ENCODE measurements at regions not wholly inside any gene's neighbourhood (a gene's known extent, or its start where the extent isn't known, plus 50 kb on each side); places are given as distances from the start of the nearest gene placed in this dataset.

- Mint-ChIP-seq H3K4me1 (peaks cover 24 to 34% (median 30%) of the 10 kb centered on the region in 4 donors), H3K27me3 (no peaks in the 10 kb centered on the region), H3K36me3 (no peaks in the 10 kb centered on the region), H3K4me3 (no peak overlapping the region), H3K9me3 (peaks cover 0 to 2% (median 0%) of the 10 kb centered on the region in 8 donors), H3K27ac (no peak overlapping the region)
- H3K4me3 ChIP-seq (ENCODE audit: low read length in 2 of 2), result no peak overlapping the region
- H3K27ac ChIP-seq (ENCODE audit: low read depth, low read length), result no peak overlapping the region
- no peaks in the 10 kb centered on the region for H3K36me3 ChIP-seq (ENCODE audit: insufficient read depth, low read length)
- H3K27me3 ChIP-seq (ENCODE audit: insufficient read depth, low read length), result no peaks in the 10 kb centered on the region
- intact Hi-C loops (cut with micrococcal nuclease), result no loop called here
- no peaks in the 10 kb centered on the region for H3K9me3 ChIP-seq (ENCODE audit: control insufficient read depth in 1 of 2, low read length in 2 of 2)
- ChIA-PET POLR2A (ENCODE audit: partially characterized antibody) (no interaction called here), CTCF (ENCODE audit: partially characterized antibody) (no interaction called here)
- no peak for DNase-seq
- H3K4me1 ChIP-seq (ENCODE audit: insufficient read depth, low read length), result peaks cover 33% of the 10 kb centered on the region
Observed at GRCh38 chr2:12291303-12291702, 425.4 kb upstream of the TRIB2 start.

- no peak overlapping the region for H3K27ac ChIP-seq (ENCODE audit: low read depth, low read length)
- no peaks in the 10 kb centered on the region for H3K36me3 Mint-ChIP-seq
- peaks cover 24 to 33% (median 30%) of the 10 kb centered on the region in 4 donors for H3K4me1 Mint-ChIP-seq
- no peak overlapping the region for H3K4me3 ChIP-seq (ENCODE audit: low read length in 2 of 2)
- POLR2A ChIA-PET (ENCODE audit: partially characterized antibody), result no interaction called here
- H3K4me1 ChIP-seq (ENCODE audit: insufficient read depth, low read length), result peaks cover 29% of the 10 kb centered on the region
- H3K4me3 Mint-ChIP-seq, result peak overlapping the region in 2 of 8 donors; percentile 12 to 13
- no peaks in the 10 kb centered on the region for H3K27me3 Mint-ChIP-seq
- no peaks in the 10 kb centered on the region for H3K27me3 ChIP-seq (ENCODE audit: insufficient read depth, low read length)
- peak overlapping the region in 1 of 7 donors; percentile 22 for H3K27ac Mint-ChIP-seq
- peaks cover 0 to 5% (median 0%) of the 10 kb centered on the region in 8 donors for H3K9me3 Mint-ChIP-seq
- no peak for DNase-seq
- H3K36me3 ChIP-seq (ENCODE audit: insufficient read depth, low read length), result no peaks in the 10 kb centered on the region
- intact Hi-C loops (cut with micrococcal nuclease), result no loop called here
- CTCF ChIA-PET (ENCODE audit: partially characterized antibody), result no interaction called here
- H3K9me3 ChIP-seq (ENCODE audit: control insufficient read depth in 1 of 2, low read length in 2 of 2), result no peaks in the 10 kb centered on the region
Observed at GRCh38 chr2:12293874-12294273, 422.9 kb upstream of the TRIB2 start.

- ChIA-PET CTCF (ENCODE audit: partially characterized antibody) (interaction anchor here (1.4 kb wide), 2 partner anchors 9 to 421 kb away, joined by 3 read pairs; no protein-coding TSS in a partner anchor), POLR2A (ENCODE audit: partially characterized antibody) (interaction anchor here (1.2 kb wide), 1 partner anchor 18 kb away, joined by 3 read pairs; no protein-coding TSS in a partner anchor)
- no peaks in the 10 kb centered on the region for H3K36me3 ChIP-seq (ENCODE audit: insufficient read depth, low read length)
- peaks cover 0 to 5% (median 0%) of the 10 kb centered on the region in 8 donors for H3K9me3 Mint-ChIP-seq
- no peaks in the 10 kb centered on the region for H3K27me3 ChIP-seq (ENCODE audit: insufficient read depth, low read length)
- H3K4me1 Mint-ChIP-seq, result peaks cover 24 to 34% (median 31%) of the 10 kb centered on the region in 4 donors
- H3K36me3 Mint-ChIP-seq, result no peaks in the 10 kb centered on the region
- no peak for DNase-seq
- H3K4me3 Mint-ChIP-seq, result peak overlapping the region in 3 of 8 donors; percentile 37 to 67 (median 44)
- peaks cover 0 to 5% of the 10 kb centered on the region in 2 donors for H3K9me3 ChIP-seq (ENCODE audit: control insufficient read depth in 1 of 2, low read length in 2 of 2)
- no peak overlapping the region for H3K4me3 ChIP-seq (ENCODE audit: low read length in 2 of 2)
- peak overlapping the region in 4 of 7 donors; percentile 26 to 81 (median 49) for H3K27ac Mint-ChIP-seq
- peaks cover 29% of the 10 kb centered on the region for H3K4me1 ChIP-seq (ENCODE audit: insufficient read depth, low read length)
- intact Hi-C loops (cut with micrococcal nuclease), result no loop called here
- H3K27me3 Mint-ChIP-seq, result no peaks in the 10 kb centered on the region
- H3K27ac ChIP-seq (ENCODE audit: low read depth, low read length), result no peak overlapping the region
Observed at GRCh38 chr2:12295856-12296519, 420.7 kb upstream of the TRIB2 start.

DNA sequence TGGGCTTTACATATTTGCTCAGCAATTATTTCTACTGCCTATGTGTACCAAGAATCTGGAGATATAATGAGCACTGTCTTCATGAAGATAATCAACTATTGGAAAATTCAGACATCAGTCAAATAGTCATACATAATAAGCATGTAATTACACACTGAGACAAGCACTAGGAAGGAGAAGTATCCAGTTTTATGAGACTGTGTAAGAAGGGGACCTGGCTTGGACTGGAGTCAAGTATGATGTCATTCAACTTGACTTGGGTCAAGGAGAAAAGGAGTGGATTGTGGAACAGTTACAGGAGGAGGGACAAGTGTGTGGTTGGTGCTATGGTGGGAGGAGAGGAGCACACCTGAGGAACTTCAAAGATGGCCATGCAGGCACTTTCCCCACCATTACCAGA, 419.8 kb upstream of the TRIB2 start:
- Histone ChIP-seq H3K9me3 (ENCODE audit: control insufficient read depth in 1 of 2, low read length in 2 of 2) (peaks cover 0 to 5% of the 10 kb centered on the region in 2 donors), H3K36me3 (ENCODE audit: insufficient read depth, low read length) (no peaks in the 10 kb centered on the region), H3K4me3 (ENCODE audit: low read length in 2 of 2) (no peak overlapping the region), H3K4me1 (ENCODE audit: insufficient read depth, low read length) (peaks cover 34% of the 10 kb centered on the region), H3K27ac (ENCODE audit: low read depth, low read length) (no peak overlapping the region), H3K27me3 (ENCODE audit: insufficient read depth, low read length) (no peaks in the 10 kb centered on the region)
- peaks cover 0 to 5% (median 0%) of the 10 kb centered on the region in 8 donors for H3K9me3 Mint-ChIP-seq
- no peaks in the 10 kb centered on the region for H3K36me3 Mint-ChIP-seq
- POLR2A ChIA-PET (ENCODE audit: partially characterized antibody), result no interaction called here
- CTCF ChIA-PET (ENCODE audit: partially characterized antibody), result interaction anchor here (1.4 kb wide), 1 partner anchor 8 kb away, joined by 3 read pairs; no protein-coding TSS in a partner anchor
- intact Hi-C loops (cut with micrococcal nuclease), result no loop called here
- H3K4me3 Mint-ChIP-seq, result no peak overlapping the region
- no peak overlapping the region for H3K27ac Mint-ChIP-seq
- peaks cover 30 to 43% (median 39%) of the 10 kb centered on the region in 4 donors for H3K4me1 Mint-ChIP-seq
- no peaks in the 10 kb centered on the region for H3K27me3 Mint-ChIP-seq
- no peak for DNase-seq

DNA sequence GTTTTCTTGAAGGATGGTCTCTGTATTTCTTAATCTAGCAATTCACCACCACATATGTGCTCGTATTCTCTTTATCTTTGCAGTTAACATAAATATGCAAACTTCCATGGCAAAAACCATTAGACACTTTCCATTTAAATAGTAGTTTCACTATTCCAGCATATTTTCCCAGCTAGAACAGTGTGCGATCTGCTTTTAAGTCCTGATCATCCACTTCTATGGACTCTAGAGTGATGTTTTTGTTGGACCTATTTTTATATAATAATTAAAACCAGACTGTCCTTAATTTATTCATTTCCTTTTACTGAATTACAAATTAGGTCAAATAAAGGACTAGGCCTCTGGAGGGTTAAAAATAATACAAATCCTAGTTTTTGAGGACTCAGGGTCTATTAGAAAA, 418.4 kb upstream of the TRIB2 start:
- Histone ChIP-seq H3K9me3 (ENCODE audit: control insufficient read depth in 1 of 2, low read length in 2 of 2) (peaks cover 0 to 5% of the 10 kb centered on the region in 2 donors), H3K27me3 (ENCODE audit: insufficient read depth, low read length) (no peaks in the 10 kb centered on the region), H3K4me3 (ENCODE audit: low read length in 2 of 2) (no peak overlapping the region), H3K36me3 (ENCODE audit: insufficient read depth, low read length) (no peaks in the 10 kb centered on the region), H3K4me1 (ENCODE audit: insufficient read depth, low read length) (peaks cover 48% of the 10 kb centered on the region), H3K27ac (ENCODE audit: low read depth, low read length) (no peak overlapping the region)
- no peak overlapping the region for H3K4me3 Mint-ChIP-seq
- intact Hi-C loops (cut with micrococcal nuclease), result no loop called here
- no peaks in the 10 kb centered on the region for H3K36me3 Mint-ChIP-seq
- ChIA-PET POLR2A (ENCODE audit: partially characterized antibody) (no interaction called here), CTCF (ENCODE audit: partially characterized antibody) (no interaction called here)
- H3K27me3 Mint-ChIP-seq, result no peaks in the 10 kb centered on the region
- no peak overlapping the region for H3K27ac Mint-ChIP-seq
- peaks cover 41 to 58% (median 51%) of the 10 kb centered on the region in 4 donors for H3K4me1 Mint-ChIP-seq
- DNase-seq, result no peak
- H3K9me3 Mint-ChIP-seq, result peaks cover 0 to 3% (median 0%) of the 10 kb centered on the region in 8 donors

- POLR2A ChIA-PET (ENCODE audit: partially characterized antibody), result no interaction called here
- Histone ChIP-seq H3K36me3 (ENCODE audit: insufficient read depth, low read length) (no peaks in the 10 kb centered on the region), H3K27me3 (ENCODE audit: insufficient read depth, low read length) (no peaks in the 10 kb centered on the region), H3K4me1 (ENCODE audit: insufficient read depth, low read length) (peaks cover 46% of the 10 kb centered on the region), H3K9me3 (ENCODE audit: control insufficient read depth in 1 of 2, low read length in 2 of 2) (peaks cover 0 to 5% of the 10 kb centered on the region in 2 donors), H3K4me3 (ENCODE audit: low read length in 2 of 2) (no peak overlapping the region), H3K27ac (ENCODE audit: low read depth, low read length) (no peak overlapping the region)
- intact Hi-C loops (cut with micrococcal nuclease), result no loop called here
- DNase-seq, result no peak
- CTCF ChIA-PET (ENCODE audit: partially characterized antibody), result no interaction called here
- Mint-ChIP-seq H3K4me3 (no peak overlapping the region), H3K4me1 (peaks cover 41 to 59% (median 51%) of the 10 kb centered on the region in 4 donors), H3K27me3 (no peaks in the 10 kb centered on the region), H3K9me3 (peaks cover 0 to 3% (median 0%) of the 10 kb centered on the region in 8 donors), H3K27ac (no peak overlapping the region), H3K36me3 (no peaks in the 10 kb centered on the region)
Observed at GRCh38 chr2:12299431-12299830, 417.3 kb upstream of the TRIB2 start.

- Histone ChIP-seq H3K4me1 (ENCODE audit: insufficient read depth, low read length) (peaks cover 41% of the 10 kb centered on the region), H3K27me3 (ENCODE audit: insufficient read depth, low read length) (no peaks in the 10 kb centered on the region), H3K4me3 (ENCODE audit: low read length in 2 of 2) (no peak overlapping the region), H3K9me3 (ENCODE audit: control insufficient read depth in 1 of 2, low read length in 2 of 2) (peaks cover 0 to 5% of the 10 kb centered on the region in 2 donors), H3K27ac (ENCODE audit: low read depth, low read length) (no peak overlapping the region), H3K36me3 (ENCODE audit: insufficient read depth, low read length) (no peaks in the 10 kb centered on the region)
- no peak overlapping the region for H3K4me3 Mint-ChIP-seq
- H3K27ac Mint-ChIP-seq, result no peak overlapping the region
- CTCF ChIA-PET (ENCODE audit: partially characterized antibody), result no interaction called here
- POLR2A ChIA-PET (ENCODE audit: partially characterized antibody), result no interaction called here
- no peak for DNase-seq
- peaks cover 0 to 3% (median 0%) of the 10 kb centered on the region in 8 donors for H3K9me3 Mint-ChIP-seq
- intact Hi-C loops (cut with micrococcal nuclease), result no loop called here
- no peaks in the 10 kb centered on the region for H3K36me3 Mint-ChIP-seq
- H3K27me3 Mint-ChIP-seq, result no peaks in the 10 kb centered on the region
- H3K4me1 Mint-ChIP-seq, result peaks cover 39 to 58% (median 48%) of the 10 kb centered on the region in 4 donors
Observed at GRCh38 chr2:12300019-12300602, 416.6 kb upstream of the TRIB2 start.

Data from CD4-positive, alpha-beta memory T cell (primary cell).